HEK293 (cell line): ENCODE measurements at regions not wholly inside any gene's neighbourhood (a gene's known extent, or its start where the extent isn't known, plus 50 kb on each side); places are given as distances from the start of the nearest gene placed in this dataset.

Experiments used
- CTCF ChIA-PET: fragments of 350-600 bp; formaldehyde crosslinking; extraction: SDS; loops from one replicate; lab custom pipeline; 2021; ENCODE audit warnings: antibody characterized with exemption; lab: Yijun Ruan, JAX
- POLR2A ChIA-PET: fragments of 300-600 bp; formaldehyde crosslinking; extraction: SDS; loops from one replicate; lab custom pipeline; 2020; ENCODE audit warnings: antibody characterized with exemption, inconsistent platforms; lab: Yijun Ruan, JAX
- H3K27ac ChIP-seq: fragments of 200-500 bp; sonication (Bioruptor generic); 2 replicates; pipeline ENCODE4 v1.5.1; 2014; ENCODE audit warnings: low read depth, low read length, control low read depth, inconsistent platforms; ENCODE audit errors: extremely low read depth
- H3K36me3 ChIP-seq, 2 experiments: fragments of 200-500 bp in 1 of 2; sonication (Bioruptor generic) in 1 of 2; 1 replicate in 1 of 2; 2 replicates in 1 of 2; pipeline ENCODE4 v1.5.1; 2014 to 2017; ENCODE audit warnings: inconsistent platforms in 2 of 2, low read length in 2 of 2; ENCODE audit not compliant: control insufficient read depth in 2 of 2, insufficient read depth in 1 of 2
- H3K4me1 ChIP-seq: fragments of 200-500 bp; sonication (Bioruptor generic); 2 replicates; pipeline ENCODE4 v1.5.1; 2014; ENCODE audit warnings: mild to moderate bottlenecking, low read length, inconsistent platforms; ENCODE audit not compliant: control insufficient read depth, insufficient read depth
- H3K4me3 ChIP-seq: 2 replicates; pipeline ENCODE4 v1.5.1; 2011; ENCODE audit warnings: low read depth, mild to moderate bottlenecking, control low read depth, low read length, moderate library complexity
- H3K9me3 ChIP-seq: fragments of 200-500 bp; sonication (Bioruptor generic); 2 replicates; pipeline ENCODE4 v1.5.1; 2014; ENCODE audit warnings: low read depth, low read length, inconsistent platforms; ENCODE audit not compliant: control insufficient read depth, insufficient read depth
- GLIS1 ChIP-seq: fragments of 450-650 bp; formaldehyde crosslinking; IDR thresholded peaks from 2 replicates; pipeline ENCODE4 v1.5.1; 2016; ENCODE audit warnings: missing biosample characterization, missing genetic modification characterization
- KLF16 ChIP-seq: fragments of 450-650 bp; formaldehyde crosslinking; IDR thresholded peaks from 2 replicates; pipeline ENCODE4 v1.5.1; 2017; ENCODE audit warnings: missing biosample characterization, missing genetic modification characterization
- KLF9 ChIP-seq: fragments of 450-650 bp; formaldehyde crosslinking; IDR thresholded peaks from 2 replicates; pipeline ENCODE4 v1.5.1; 2016; ENCODE audit warnings: missing biosample characterization, missing genetic modification characterization, low read depth
- MZF1 ChIP-seq: fragments of 450-650 bp; formaldehyde crosslinking; IDR thresholded peaks from 2 replicates; pipeline ENCODE4 v1.5.1; 2017; ENCODE audit warnings: missing biosample characterization, missing genetic modification characterization, borderline replicate concordance
- SCRT1 ChIP-seq: fragments of 450-650 bp; formaldehyde crosslinking; IDR thresholded peaks from 2 replicates; pipeline ENCODE4 v1.5.1; 2016; ENCODE audit warnings: missing biosample characterization, missing genetic modification characterization, borderline replicate concordance
- SCRT2 ChIP-seq: fragments of 450-650 bp; formaldehyde crosslinking; IDR thresholded peaks from 2 replicates; pipeline ENCODE4 v1.5.1; 2016; ENCODE audit warnings: missing biosample characterization, missing genetic modification characterization
- YY2 ChIP-seq: fragments of 450-650 bp; formaldehyde crosslinking; IDR thresholded peaks from 2 replicates; pipeline ENCODE4 v1.5.1; 2016; ENCODE audit warnings: missing biosample characterization, missing genetic modification characterization
- ZFP41 ChIP-seq: fragments of 450-650 bp; formaldehyde crosslinking; IDR thresholded peaks from 2 replicates; pipeline ENCODE4 v1.5.1; 2016; ENCODE audit warnings: missing biosample characterization, missing genetic modification characterization, borderline replicate concordance
- ZNF10 ChIP-seq: fragments of 450-650 bp; formaldehyde crosslinking; IDR thresholded peaks from 2 replicates; pipeline ENCODE4 v1.5.1; 2017; ENCODE audit warnings: missing biosample characterization, missing genetic modification characterization
- ZNF19 ChIP-seq: fragments of 450-650 bp; formaldehyde crosslinking; IDR thresholded peaks from 2 replicates; pipeline ENCODE4; 2016; ENCODE audit warnings: missing biosample characterization, missing genetic modification characterization, low read depth
- ZNF248 ChIP-seq: fragments of 450-650 bp; formaldehyde crosslinking; IDR thresholded peaks from 2 replicates; pipeline ENCODE4 v1.5.1; 2017; ENCODE audit warnings: missing biosample characterization, missing genetic modification characterization
- ZNF341 ChIP-seq: fragments of 450-650 bp; formaldehyde crosslinking; IDR thresholded peaks from 2 replicates; pipeline ENCODE4; 2016; ENCODE audit warnings: low read depth, missing biosample characterization, missing genetic modification characterization
- ZNF510 ChIP-seq: fragments of 450-650 bp; formaldehyde crosslinking; IDR thresholded peaks from 2 replicates; pipeline ENCODE4 v1.5.1; 2018; ENCODE audit warnings: mild to moderate bottlenecking, missing genetic modification characterization, missing biosample characterization; ENCODE audit not compliant: insufficient replicate concordance
- ZNF514 ChIP-seq: fragments of 450-650 bp; formaldehyde crosslinking; IDR thresholded peaks from 2 replicates; pipeline ENCODE4 v1.5.1; 2016; ENCODE audit warnings: missing biosample characterization, missing genetic modification characterization
- ZNF530 ChIP-seq: fragments of 450-650 bp; formaldehyde crosslinking; IDR thresholded peaks from 2 replicates; pipeline ENCODE4 v1.5.1; 2016; ENCODE audit warnings: low read depth, missing biosample characterization, missing genetic modification characterization
- TF ChIP-seq, protein P1 (sequence below): sonication (generic); formaldehyde crosslinking; IDR thresholded peaks from 2 replicates; pipeline ENCODE4 v1.8.1; 2022; ENCODE audit warnings: mild to moderate bottlenecking, moderate library complexity, missing genetic modification reagents
- TF ChIP-seq, protein P2 (sequence below): fragments of 450-650 bp; formaldehyde crosslinking; IDR thresholded peaks from 2 replicates; pipeline ENCODE4 v1.5.1; 2016; ENCODE audit warnings: missing biosample characterization, missing genetic modification characterization
- TF ChIP-seq, protein P3 (sequence below): IDR thresholded peaks from 2 replicates; pipeline ENCODE4 v1.6.1; 2011; ENCODE audit warnings: mild to moderate bottlenecking, low read depth, low read length, borderline replicate concordance
- TF ChIP-seq, protein P4 (sequence below): fragments of 450-650 bp; formaldehyde crosslinking; conservative IDR thresholded peaks from 2 replicates; pipeline ENCODE4 v1.5.1; 2016; ENCODE audit warnings: low read depth, missing biosample characterization, missing genetic modification characterization

DNA sequence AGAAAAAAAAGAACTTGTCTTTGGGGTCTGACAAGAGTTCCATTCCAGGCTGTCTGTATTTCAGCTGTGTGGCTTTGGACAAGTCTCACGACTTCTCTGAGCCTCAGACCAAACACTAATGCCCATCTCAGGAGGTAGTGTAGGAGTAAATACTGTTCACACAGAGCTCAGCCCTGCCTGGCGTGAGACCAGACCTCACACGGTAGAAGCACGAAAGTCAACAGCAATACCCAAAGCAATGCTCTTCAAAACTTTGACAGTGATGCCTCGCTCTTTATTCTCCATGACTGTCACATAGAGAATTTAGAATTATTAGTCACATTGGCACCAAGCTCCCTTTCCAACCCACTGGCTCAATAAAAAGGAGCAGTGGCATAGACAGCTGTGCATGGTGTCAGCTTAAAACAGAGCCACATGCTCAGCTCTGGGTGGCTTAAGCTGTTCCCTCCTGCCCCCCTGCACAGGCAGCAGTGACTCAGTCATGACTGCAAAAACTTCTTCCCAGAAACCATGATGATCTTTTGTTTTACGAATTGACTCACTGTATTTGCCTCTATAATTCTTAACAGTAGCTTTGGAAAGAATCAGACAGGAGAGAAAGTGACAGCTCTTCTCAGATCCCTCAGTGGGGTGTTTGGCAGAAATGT, 74.0 kb upstream of the PHF21B start:
- CTCF ChIA-PET = interaction anchor here (0.5 to 2.2 kb wide), 7 partner anchors 7 to 115 kb away, joined by 3 to 10 read pairs (median 3); partner anchors contain the start of gene NUP50
- TF ChIP-seq ZNF510 (tag by site-specific recombination) (no peak), ZNF341 (tag by site-specific recombination) (peak; percentile 72), ZNF10 (tag by site-specific recombination) (no peak), ZNF248 (tag by site-specific recombination) (no peak), GLIS1 (tag by site-specific recombination) (peak; percentile 45)
- POLR2A ChIA-PET = no interaction called here
- no peak overlapping the region for H3K27ac ChIP-seq
- H3K4me1 ChIP-seq = no peaks in the 10 kb centered on the region
- H3K9me3 ChIP-seq = no peaks in the 10 kb centered on the region
- no peaks in the 10 kb centered on the region for H3K36me3 ChIP-seq
- no peak overlapping the region for H3K4me3 ChIP-seq

DNA sequence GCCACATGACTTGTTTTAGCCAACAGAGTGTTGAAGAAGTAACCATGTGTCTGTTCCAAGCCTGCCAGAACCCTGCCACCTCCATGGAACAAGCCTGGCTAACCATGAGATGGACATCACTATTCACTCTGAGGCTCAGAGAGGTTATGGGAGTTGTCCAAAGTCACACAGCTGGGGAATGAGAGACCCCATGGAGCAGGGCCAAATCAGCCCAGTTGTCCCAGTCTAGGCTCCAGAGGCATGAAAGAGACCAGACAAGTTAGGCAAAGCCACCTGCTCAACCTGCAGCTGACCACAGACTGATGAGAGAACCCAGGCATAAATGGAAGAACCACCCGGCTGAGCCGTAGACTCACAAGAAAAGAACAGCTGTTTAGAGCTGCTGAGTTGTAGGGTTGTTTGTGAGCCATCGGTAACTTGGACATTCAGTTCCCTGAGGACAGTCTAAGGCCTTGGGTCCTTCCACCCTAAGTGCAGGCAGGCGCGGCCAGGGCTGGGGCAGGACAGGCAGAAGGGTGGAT, 74.7 kb upstream of the PHF21B start:
- CTCF ChIA-PET = interaction anchor here (1.1 to 1.3 kb wide), 3 partner anchors 17 to 115 kb away, joined by 3 to 4 read pairs (median 4); partner anchors contain the start of gene NUP50
- TF ChIP-seq ZNF530 (tag by site-specific recombination) = no peak
- no peak for TF ChIP-seq ZNF19 (tag by site-specific recombination)
- H3K36me3 ChIP-seq = no peaks in the 10 kb centered on the region
- no peaks in the 10 kb centered on the region for H3K4me1 ChIP-seq
- no peak overlapping the region for H3K4me3 ChIP-seq
- H3K27ac ChIP-seq = no peak overlapping the region
- H3K9me3 ChIP-seq = no peaks in the 10 kb centered on the region
- POLR2A ChIA-PET = no interaction called here

DNA sequence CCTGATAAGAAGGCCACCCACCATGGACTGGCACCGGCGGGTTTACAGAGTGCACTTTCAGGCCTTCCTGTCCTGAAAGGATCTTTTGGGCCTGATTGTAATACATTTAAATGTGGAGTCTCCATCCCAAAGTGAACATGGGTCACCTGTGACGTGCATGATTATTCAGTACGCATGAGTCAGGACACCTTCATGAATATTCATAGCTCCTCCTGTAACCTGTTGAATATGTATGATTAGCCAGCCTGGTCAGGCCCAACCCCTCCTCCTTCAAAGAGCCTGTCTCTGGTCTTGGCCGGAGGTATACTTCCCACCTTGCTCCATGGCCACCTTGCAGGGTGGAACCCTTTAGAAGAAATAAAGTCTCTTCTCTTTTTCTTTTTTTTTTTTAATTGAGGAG, 75.9 kb upstream of the NUP50 start:
- TF ChIP-seq SCRT1 (0 out of 2 replicates have a peak, but pooled peaks have one; percentile 22), SCRT2 (peak; percentile 40; the same call in 1 of the 2 replicates)
- TF ChIP-seq, protein P1, sequence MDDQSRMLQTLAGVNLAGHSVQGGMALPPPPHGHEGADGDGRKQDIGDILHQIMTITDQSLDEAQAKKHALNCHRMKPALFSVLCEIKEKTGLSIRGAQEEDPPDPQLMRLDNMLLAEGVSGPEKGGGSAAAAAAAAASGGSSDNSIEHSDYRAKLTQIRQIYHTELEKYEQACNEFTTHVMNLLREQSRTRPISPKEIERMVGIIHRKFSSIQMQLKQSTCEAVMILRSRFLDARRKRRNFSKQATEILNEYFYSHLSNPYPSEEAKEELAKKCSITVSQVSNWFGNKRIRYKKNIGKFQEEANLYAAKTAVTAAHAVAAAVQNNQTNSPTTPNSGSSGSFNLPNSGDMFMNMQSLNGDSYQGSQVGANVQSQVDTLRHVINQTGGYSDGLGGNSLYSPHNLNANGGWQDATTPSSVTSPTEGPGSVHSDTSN (CRISPR knock-in tag) = no peak
- Histone ChIP-seq H3K4me3 (no peak overlapping the region), H3K36me3 (no peaks in the 10 kb centered on the region), H3K4me1 (no peaks in the 10 kb centered on the region), H3K27ac (no peak overlapping the region), H3K9me3 (no peaks in the 10 kb centered on the region)
- CTCF ChIA-PET = interaction anchor here (0.7 kb wide), 1 partner anchor 8 kb away, joined by 3 read pairs; no protein-coding TSS in a partner anchor
- POLR2A ChIA-PET = no interaction called here

DNA sequence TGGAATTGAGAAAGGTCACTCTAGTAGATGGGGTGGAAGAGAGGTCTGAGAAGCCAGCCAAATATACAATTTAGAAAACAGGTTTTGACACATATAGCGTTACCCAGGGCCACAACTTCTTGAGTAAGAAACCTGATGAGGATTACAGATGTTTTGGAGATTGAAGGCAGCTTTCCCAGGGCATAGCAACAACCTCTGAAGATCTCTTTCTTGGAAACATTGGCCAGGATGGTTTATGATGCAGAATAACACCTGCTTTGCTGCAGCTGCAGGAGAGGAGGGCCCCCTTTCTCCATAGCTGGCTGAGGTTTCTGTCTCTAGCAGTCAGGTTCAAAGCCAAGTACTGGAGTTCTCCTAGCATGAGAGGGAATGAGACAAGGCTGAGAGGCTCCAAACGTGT, 75.1 kb upstream of the NUP50 start:
- H3K4me1 ChIP-seq = no peaks in the 10 kb centered on the region
- TF ChIP-seq, protein P2, sequence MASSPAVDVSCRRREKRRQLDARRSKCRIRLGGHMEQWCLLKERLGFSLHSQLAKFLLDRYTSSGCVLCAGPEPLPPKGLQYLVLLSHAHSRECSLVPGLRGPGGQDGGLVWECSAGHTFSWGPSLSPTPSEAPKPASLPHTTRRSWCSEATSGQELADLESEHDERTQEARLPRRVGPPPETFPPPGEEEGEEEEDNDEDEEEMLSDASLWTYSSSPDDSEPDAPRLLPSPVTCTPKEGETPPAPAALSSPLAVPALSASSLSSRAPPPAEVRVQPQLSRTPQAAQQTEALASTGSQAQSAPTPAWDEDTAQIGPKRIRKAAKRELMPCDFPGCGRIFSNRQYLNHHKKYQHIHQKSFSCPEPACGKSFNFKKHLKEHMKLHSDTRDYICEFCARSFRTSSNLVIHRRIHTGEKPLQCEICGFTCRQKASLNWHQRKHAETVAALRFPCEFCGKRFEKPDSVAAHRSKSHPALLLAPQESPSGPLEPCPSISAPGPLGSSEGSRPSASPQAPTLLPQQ = no peak
- TF ChIP-seq, protein P3, sequence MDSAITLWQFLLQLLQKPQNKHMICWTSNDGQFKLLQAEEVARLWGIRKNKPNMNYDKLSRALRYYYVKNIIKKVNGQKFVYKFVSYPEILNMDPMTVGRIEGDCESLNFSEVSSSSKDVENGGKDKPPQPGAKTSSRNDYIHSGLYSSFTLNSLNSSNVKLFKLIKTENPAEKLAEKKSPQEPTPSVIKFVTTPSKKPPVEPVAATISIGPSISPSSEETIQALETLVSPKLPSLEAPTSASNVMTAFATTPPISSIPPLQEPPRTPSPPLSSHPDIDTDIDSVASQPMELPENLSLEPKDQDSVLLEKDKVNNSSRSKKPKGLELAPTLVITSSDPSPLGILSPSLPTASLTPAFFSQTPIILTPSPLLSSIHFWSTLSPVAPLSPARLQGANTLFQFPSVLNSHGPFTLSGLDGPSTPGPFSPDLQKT = no peak
- TF ChIP-seq, protein P4, sequence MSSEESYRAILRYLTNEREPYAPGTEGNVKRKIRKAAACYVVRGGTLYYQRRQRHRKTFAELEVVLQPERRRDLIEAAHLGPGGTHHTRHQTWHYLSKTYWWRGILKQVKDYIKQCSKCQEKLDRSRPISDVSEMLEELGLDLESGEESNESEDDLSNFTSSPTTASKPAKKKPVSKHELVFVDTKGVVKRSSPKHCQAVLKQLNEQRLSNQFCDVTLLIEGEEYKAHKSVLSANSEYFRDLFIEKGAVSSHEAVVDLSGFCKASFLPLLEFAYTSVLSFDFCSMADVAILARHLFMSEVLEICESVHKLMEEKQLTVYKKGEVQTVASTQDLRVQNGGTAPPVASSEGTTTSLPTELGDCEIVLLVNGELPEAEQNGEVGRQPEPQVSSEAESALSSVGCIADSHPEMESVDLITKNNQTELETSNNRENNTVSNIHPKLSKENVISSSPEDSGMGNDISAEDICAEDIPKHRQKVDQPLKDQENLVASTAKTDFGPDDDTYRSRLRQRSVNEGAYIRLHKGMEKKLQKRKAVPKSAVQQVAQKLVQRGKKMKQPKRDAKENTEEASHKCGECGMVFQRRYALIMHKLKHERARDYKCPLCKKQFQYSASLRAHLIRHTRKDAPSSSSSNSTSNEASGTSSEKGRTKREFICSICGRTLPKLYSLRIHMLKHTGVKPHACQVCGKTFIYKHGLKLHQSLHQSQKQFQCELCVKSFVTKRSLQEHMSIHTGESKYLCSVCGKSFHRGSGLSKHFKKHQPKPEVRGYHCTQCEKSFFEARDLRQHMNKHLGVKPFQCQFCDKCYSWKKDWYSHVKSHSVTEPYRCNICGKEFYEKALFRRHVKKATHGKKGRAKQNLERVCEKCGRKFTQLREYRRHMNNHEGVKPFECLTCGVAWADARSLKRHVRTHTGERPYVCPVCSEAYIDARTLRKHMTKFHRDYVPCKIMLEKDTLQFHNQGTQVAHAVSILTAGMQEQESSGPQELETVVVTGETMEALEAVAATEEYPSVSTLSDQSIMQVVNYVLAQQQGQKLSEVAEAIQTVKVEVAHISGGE (tag by site-specific recombination) = no peak
- no peak for TF ChIP-seq YY2 (tag by site-specific recombination)
- no peak for TF ChIP-seq ZFP41 (tag by site-specific recombination)
- TF ChIP-seq MZF1 = no peak
- TF ChIP-seq SCRT1 = no peak
- no peak for TF ChIP-seq ZNF514
- no peak for TF ChIP-seq KLF9 (tag by site-specific recombination)
- TF ChIP-seq KLF16 (tag by site-specific recombination) = no peak
- TF ChIP-seq, all 188 proteins: peak for 0
- Histone ChIP-seq H3K27ac (no peak overlapping the region), H3K36me3 (no peaks in the 10 kb centered on the region), H3K9me3 (no peaks in the 10 kb centered on the region), H3K4me3 (no peak overlapping the region)
- POLR2A ChIA-PET = no interaction called here
- CTCF ChIA-PET = interaction anchor here (1.0 kb wide), 1 partner anchor 20 kb away, joined by 4 read pairs; no protein-coding TSS in a partner anchor
